ENCODE measurements at regions not wholly inside any gene's neighbourhood (a gene's known extent, or its start where the extent isn't known, plus 50 kb on each side); places are given as distances from the start of the nearest gene placed in this dataset.
"Not testable (repeated sequence)": the region's sequence is repeated elsewhere in the genome, so short reads cannot be mapped to it uniquely, and the experiment has no call there.

- in situ Hi-C loops (cut with MboI; ENCODE audit: low sequenced_read_pairs) = no loop called here
Observed at GRCh38 chr18:76307293-76307690, 187.8 kb downstream of the ZNF516 start.

DNA sequence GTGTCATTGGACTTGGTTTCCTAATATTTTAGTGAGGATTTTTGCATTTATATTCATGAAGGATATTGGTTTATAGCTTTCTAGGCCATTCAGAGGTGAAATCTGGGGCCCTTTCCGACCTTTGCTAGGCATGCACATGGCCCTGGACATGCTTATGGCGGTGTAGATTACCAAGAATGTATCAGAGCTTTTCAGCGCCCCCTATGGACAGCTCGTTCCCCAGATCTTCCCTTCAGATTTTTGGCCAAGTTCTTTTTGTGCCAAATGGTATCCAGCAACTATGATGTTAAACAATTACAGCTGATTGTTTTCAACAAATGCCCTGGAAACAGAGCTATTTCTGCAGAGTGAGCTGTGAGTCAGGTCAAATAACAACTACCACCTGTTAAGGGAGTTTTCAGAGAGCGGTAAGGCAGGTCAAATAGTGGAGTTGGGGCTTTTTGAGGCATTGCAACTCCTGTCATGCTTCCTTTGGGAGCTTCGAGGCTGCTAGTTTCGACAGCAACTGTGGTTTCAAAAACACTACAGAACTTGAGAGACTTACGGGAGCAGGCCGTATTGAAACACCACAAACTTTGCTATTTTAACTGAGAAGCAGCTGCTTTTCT, 188.3 kb downstream of the ZNF516 start:
- in situ Hi-C loops (cut with MboI; ENCODE audit: low sequenced_read_pairs) = no loop called here

GRCh38 chr18:76285866-76286265, 209.2 kb downstream of the ZNF516 start:
- in situ Hi-C loops (cut with MboI; ENCODE audit: low sequenced_read_pairs) = no loop called here

GRCh38 chr18:76281565-76281964, 213.5 kb downstream of the ZNF516 start:
- in situ Hi-C loops (cut with MboI; ENCODE audit: low sequenced_read_pairs) = no loop called here

DNA sequence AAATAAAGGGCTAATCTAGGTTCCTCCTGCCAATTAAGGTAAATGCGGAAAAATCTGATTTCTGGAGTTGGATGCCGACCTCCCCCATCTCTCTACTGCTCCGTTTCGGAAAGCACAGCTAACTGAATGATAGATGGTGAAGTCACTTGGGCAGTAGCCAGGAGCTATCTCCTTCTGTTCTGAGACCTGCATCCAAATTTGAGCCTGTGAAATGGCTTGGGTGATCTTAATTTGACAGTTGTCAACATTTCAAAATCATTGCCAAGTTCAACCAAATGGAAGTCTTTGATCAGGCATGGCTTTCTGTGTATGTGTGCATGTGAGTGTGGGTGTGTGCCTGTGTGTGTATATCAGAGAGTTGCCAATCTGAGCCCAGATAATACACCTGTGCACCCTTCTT, 217.2 kb downstream of the ZNF516 start:
- in situ Hi-C loops (cut with MboI; ENCODE audit: low sequenced_read_pairs) = no loop called here

DNA sequence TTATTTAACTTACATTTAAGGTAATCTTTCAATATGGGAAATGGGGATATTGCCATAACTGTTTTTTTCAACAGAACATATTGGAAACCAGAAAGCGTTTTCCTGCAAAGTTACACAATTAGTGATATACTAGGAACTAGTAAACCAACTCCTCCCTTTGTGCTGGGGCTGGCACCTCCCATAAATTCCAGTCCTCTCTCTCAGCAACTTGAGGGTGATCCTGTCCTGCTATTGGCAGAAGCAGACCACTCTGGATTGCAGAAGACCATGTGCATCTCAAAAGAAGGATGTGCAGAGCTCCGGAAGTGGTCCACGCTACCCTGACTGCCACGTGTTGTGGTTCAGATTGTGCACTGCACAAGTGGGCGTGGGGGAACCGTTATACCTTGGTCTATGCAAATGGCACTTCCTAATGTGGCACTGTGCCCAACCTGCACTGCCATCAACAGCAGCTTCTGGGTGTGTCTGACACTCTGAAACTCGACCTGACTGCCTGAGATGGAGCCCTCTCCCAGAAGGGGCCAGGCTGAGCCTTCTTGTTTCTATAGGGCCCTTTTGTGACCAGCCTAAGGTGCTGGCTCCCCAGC, 219.2 kb downstream of the ZNF516 start:
- in situ Hi-C loops (cut with MboI; ENCODE audit: low sequenced_read_pairs) = no loop called here

DNA sequence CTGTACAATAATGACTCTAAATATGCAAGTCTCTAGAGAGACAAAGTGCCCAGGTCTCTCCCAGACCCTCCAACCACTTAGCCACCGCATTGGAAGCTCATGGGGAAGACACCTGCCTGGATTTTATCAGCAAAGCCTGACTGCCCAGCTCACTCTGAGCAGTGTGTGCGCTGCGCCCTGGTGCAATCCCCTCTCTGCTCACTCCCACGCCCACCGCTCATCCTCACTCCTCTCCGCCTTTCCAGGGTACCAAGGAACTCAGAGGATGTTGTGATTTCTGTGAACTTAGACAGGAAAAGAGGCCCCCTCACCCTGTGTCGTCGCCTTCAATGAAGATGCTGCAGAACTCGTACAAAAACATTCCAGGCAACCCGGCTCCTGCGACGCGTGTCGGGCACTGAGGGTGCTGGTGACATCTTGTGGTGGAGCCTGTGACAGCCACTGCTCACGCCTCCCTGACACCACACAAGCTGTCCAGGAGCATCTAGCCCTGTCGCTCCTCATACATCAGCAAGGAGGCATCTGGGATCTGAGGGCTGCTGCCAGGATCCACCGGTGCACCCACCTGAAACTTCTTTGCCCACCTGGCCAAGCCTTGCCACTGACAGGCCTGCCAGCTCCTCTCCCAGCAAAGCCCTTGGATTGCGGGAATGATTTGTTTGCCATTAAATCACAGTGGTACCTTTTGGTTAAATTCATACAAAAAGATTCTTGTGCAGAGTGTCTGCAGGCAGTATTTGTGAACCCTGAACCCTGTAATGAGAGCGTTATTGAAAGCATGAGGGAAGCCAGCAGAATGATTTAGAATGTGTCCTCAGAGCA, 220.4 kb downstream of the ZNF516 start:
- in situ Hi-C loops (cut with MboI; ENCODE audit: low sequenced_read_pairs) = no loop called here

GRCh38 chr18:76273956-76274355, 221.1 kb downstream of the ZNF516 start:
- in situ Hi-C loops (cut with MboI; ENCODE audit: low sequenced_read_pairs) = no loop called here

DNA sequence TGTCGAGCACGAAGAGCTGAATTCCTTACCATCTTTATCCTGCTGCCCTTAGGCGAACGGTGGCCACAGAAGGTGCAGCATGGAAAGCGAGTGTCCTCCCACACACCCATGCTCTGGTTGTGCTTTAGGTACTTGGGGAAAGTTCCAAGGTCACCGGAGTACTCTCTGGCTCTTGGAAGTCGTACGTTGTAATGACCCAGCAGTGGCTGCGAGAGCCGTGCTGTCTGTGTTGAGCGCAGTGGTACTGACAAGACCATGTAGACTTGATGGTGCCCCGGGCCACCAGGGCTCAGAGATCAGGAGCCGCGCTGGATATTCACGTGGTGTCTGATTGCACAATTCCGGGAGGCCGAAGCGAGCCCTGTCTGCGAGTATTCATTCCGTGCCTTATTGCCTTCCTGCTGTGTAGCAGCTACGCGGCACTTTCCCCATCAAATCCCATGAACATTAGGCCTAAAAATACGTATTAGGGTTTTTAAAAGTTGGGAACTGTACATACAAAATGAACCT, 222.0 kb downstream of the ZNF516 start:
- in situ Hi-C loops (cut with MboI; ENCODE audit: low sequenced_read_pairs) = no loop called here

DNA sequence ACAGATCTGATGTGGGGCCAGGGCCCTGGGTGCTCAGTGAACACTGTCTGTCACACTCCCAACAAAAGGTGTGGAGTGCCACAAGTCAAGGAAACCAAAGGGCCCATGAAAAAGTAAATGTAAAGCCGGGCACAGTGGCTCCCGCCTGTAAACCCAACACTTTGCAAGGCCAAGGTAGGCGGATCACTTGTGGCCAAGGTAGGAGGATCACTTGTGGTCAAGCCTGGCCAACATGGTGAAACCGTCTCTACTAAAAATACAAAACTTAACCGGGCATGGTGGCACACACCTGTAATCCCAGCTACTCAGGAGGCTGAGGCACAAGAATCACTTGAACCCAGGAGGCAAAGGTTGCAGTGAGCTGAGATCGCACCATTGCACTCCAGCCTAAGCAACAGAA, 227.6 kb downstream of the ZNF516 start:
- in situ Hi-C loops (cut with MboI; ENCODE audit: low sequenced_read_pairs) = not testable (repeated sequence)

DNA sequence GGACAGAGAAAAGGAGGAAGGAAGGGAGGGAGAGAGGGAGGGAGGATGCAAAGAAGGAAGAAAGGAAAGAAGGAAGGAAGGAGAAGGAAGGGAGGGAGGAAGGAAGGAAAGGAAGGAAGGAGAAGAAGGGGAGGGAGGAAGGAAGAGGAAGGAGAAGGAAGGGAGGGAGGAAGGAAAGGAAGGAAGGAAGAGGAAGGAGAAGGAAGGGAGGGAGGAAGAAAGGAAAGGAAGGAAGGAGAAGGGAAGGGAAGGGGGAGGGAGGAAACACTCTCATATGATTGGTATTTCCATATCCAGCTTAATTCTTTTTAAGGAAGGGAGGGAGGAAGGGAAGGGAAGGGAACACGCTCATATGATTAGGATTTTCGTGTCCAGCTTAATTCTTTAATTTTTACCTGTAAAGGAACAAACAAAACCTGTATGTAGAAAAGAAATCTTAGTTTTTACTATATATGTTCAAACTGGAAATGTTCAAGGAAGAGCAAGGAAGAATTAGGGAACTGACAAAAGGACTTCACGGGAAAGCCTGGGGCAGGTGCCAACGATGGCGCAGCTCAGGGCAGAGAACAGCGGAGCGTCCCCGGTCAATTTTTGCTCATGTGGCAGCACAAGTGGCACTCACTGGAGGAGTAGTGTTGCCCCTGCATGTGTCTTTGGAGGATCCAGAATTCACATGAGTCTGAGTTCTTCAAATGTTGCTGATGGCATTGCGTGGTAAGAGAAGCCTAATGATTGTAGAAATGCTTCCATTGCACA, 228.6 kb downstream of the ZNF516 start:
- in situ Hi-C loops (cut with MboI; ENCODE audit: low sequenced_read_pairs) = no loop called here

DNA sequence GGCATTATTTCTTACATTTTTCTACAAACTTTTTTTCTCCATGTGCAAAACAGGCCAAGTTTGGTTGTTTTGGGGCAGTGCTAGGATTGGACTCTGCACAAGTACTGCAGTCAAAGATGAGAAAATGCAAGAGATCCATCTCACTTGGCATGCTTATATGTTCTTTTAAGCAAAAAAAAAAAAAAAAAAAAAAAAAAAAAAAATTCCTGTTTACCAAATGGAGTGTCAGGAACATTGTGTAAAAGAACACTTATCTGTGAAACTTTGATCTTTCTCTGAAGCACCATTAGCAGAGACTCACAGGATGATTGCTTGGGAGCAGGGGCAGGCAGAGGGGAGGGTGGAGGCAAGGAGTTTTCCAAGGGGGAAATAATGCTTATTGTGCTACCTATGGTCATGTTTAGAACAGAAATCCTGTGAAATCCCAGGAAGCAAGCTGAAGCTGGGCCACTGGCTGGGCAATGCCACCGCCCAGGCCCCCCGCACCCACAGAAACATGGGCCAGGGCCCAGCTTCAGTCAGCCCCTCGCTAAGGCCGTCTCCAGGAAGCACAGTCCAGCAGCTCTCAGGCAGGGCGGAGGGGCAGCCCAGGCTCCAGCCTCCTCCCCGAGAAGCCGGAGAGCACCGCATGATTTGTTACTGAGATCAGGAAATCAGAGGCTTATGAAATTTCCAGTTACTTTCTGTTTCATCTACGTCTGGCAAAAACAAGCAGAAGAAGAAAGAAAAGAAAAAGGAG, 229.4 kb downstream of the ZNF516 start:
- in situ Hi-C loops (cut with MboI; ENCODE audit: low sequenced_read_pairs) = no loop called here

- in situ Hi-C loops (cut with MboI; ENCODE audit: low sequenced_read_pairs) = no loop called here
Observed at GRCh38 chr18:76264876-76265250, 230.2 kb downstream of the ZNF516 start.

GRCh38 chr18:76264198-76264875, 230.7 kb downstream of the ZNF516 start:
- in situ Hi-C loops (cut with MboI; ENCODE audit: low sequenced_read_pairs) = no loop called here

DNA sequence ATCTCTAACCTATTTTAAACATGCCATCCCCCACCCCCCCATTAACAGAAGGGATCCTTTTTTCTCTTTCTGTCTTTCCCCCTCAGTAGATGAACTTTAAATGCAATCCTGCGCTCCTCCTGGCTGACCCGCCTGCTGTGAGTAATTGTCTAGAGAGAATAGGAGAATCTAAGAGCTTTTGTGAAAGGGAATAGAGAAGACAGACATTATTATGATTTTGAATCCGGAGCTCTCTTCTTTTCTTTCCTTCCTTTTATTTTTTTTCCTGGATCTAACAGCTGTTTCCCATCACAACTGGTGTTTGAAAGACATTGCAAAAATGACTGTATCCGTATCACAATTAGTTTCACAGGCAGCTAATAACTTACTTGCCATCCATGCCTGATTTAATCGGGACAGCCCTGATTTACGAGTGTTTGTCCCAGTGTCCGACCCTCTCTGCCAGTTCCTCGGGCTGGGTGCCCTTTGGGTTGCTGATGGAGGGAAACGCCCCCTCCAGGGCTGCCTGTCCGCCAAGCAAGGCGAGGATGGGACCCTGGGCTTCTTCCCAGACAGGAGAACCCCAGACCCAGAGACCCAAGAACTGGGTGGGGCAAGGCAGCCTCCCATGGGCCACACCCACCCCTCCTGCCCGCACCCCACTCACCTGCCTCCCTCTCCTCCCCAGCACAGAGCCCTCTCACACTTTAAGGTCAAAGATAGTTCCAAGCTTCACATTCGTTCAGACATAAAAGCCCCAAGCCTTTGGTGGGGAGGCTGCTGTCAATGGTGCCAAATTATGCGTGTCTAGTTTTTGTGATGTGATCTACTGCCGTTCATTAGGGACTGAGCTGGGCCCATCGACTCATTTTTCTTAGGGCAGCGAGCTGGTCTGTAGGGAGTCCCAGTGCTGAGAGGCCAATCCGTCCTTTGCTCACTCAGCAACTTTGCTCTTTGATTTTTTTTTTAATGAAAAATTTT, 231.7 kb downstream of the ZNF516 start:
- in situ Hi-C loops (cut with MboI; ENCODE audit: low sequenced_read_pairs) = no loop called here

- in situ Hi-C loops (cut with MboI; ENCODE audit: low sequenced_read_pairs) = no loop called here
Observed at GRCh38 chr18:76260941-76261472, 234.0 kb downstream of the ZNF516 start.

DNA sequence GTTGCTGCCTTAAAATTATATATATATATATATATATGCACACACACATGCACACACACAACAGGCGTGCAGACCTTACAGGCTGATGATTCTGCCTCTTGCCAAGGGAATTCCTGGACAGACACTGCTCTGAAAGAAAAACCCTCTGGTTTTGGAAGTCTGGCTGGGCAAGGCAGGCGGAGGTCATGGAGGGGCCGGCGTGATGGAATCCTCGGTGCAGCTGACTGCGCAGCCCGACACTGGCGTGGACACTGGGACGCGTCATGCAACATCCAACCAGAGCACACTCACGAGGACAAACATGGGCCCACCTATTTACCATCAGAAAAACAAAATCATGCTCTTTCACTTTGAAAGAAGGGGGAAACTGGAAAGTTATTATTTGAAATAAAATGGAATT, 235.3 kb downstream of the ZNF516 start:
- in situ Hi-C loops (cut with MboI; ENCODE audit: low sequenced_read_pairs) = no loop called here

DNA sequence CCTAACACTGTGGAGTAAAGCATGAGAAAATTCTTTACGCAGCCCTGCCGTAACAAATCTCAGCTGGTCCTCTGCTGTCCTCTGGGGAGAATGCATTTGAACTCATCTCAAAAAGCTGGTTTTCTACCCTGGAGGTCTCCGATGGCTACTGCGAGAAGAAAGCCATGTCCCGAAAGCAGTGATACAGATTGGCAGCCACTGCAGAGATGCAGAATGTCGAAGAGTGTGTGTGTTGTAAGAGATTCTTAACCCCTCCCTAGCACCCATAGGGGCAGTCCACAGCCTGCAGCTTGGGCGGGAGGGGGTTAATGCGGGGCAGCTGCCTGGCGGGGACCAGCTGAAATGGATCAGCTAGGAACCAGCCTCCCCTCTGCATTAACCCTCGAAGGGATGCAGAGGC, 235.9 kb downstream of the ZNF516 start:
- in situ Hi-C loops (cut with MboI; ENCODE audit: low sequenced_read_pairs) = no loop called here

GRCh38 chr18:76258209-76258608, 236.8 kb downstream of the ZNF516 start:
- in situ Hi-C loops (cut with MboI; ENCODE audit: low sequenced_read_pairs) = no loop called here

All from HL-60/S4 (cell line).